Stimulated activated CD8-positive, alpha-beta memory T cell treated with anti-CD3 and anti-CD28 coated beads, Interleukin-2, amount 100 ng/mL, for 48 hours (primary cell): ENCODE measurements at regions not wholly inside any gene's neighbourhood (a gene's known extent, or its start where the extent isn't known, plus 50 kb on each side); places are given as distances from the start of the nearest gene placed in this dataset.

Experiments
- DNase-seq, 2 donors: peaks; one replicate each; pipeline ENCODE4 v3.0.0-alpha.2; 2020; ENCODE audit warnings: low read depth in 2 of 2

- no peak for DNase-seq
Measured at GRCh38 chr4:89599026-89599425, 237.9 kb downstream of the SNCA start.

GRCh38 chr4:89598602-89599001, 238.4 kb downstream of the SNCA start:
- DNase-seq: no peak

GRCh38 chr4:89595125-89595789, 241.7 kb downstream of the SNCA start:
- DNase-seq: no peak

DNA sequence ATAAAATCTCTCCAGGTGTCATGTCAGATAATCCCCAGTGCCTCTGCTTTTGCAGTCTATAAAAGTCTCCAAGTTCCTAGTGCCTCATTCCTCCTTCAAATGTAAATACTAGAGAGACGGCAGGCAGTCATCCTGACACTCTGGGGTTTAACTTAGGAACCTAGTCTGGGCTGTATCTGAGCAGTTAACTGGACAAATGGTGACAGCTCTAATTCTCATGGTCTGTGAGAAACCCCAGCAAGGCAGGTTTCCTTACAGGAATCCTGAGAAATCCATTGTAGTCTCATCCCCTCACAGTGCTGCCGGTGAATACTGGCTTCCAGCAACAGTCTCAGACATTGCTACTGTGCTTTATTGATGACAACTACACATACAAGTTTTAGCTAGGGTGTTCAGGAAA, 246.8 kb downstream of the SNCA start:
- no peak for DNase-seq

- DNase-seq: no peak
Measured at GRCh38 chr4:89588421-89588820, 248.5 kb downstream of the SNCA start.

DNA sequence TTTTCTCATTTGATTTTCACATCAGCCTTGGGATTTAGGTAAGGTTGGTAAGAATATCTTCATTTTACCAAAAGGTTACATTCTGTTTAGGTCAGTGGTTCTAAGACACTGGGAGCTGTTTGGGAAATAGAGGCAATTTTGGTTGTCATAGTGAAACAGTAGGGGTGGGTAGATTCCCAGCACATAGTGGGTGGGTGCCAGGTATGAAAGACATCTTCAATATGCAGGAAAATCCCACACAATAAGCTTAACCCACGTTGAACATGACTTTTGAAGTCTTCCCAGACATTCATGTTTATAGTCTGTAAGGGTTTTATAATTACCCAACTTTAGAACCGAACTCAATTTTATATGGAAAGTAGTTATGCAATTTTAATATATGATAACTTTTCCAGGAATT, 249.6 kb downstream of the SNCA start:
- DNase-seq: no peak

DNA sequence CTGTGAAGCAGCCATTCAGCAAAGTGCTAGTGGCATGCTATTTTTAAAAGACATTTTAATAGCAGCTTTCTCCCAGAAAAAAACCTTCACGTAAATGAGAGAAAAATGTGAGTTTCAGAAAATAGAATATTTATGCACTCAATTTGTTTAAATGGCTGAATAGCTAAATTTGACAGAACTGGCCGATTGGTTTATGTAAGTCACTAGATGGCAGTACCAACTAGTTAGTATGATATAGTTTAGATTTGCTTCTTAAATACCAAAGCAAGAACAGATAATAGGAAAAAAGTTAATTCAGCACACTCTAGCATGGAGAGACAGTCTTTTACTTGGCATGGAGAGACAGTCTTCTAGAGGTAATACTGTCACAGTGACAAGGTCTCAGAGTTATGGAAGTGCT, 250.1 kb downstream of the SNCA start:
- no peak for DNase-seq

GRCh38 chr4:89586318-89586717, 250.6 kb downstream of the SNCA start:
- no peak for DNase-seq

DNA sequence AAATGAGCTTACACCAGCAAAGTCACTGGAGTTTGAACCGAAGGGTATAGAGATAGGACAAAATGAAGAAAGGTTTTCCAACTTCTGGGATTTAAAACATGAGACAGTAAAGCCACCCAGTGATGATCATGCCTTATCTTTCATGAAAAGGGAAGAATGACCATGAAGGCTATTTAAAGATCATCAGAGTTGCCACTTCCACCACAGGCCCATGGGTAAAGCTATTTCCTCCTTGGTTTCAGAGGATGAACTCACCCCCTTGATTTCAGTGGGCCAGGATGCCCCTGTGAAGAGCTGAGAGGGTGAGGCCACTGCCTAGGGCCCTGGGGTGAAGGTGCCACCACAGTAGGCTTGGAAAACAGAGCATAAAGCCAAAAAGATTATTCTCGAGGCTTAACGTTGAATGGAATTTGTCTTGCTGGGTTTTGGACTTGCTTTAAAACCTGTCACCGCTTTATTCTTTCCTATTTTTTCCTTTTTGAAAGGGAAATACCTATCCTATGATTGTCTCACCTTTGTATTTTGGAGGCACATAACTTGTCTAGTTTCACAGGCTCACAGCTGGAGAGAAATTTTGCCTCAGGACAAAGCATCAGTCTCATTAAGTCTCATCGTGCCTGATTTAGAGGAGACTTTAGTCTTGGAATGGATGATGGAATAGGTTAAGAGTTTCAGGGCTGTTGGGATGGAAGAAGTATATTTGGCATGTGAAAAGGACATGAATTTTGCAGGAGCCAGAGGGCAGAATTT, 254.0 kb downstream of the SNCA start:
- no peak for DNase-seq

DNA sequence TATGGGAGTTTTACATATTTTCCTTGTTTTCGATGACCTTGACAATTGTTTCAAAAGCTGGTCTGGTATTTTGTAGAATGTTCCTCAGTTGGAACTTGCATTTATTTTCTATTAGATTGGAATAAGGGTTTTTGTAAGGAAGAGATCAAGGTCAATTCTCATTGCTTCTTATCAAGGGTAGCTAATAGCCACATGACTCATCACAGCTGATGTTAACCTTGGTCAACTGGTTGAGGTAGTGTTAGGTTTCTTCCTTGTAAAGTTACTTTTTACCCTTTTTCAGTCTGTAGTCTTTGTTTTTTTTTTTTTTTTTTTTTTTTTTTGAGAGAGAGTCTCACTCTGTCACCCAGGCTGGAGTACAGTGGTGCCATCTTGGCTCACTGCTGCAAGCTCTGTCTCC, 257.2 kb downstream of the SNCA start:
- no peak for DNase-seq

DNA sequence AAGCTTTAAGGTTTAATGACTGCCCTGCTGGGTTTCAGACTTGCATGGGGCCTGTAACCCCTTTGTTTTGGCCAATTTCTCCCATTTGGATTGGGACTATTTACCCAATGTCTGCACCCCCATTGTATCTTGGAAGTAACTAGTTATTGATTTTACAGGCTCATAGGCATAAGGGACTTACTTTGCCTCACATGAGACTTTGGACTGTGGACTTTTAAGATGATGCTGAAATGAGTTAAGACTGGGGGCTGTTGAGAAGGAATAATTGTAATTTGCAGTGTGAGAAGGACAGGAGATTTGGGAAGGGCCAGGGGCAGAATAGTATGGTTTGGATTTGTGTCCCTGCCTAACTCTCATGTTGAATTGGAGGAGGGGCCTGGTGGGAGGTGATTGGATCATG, 260.7 kb downstream of the SNCA start:
- DNase-seq: no peak

- no peak for DNase-seq
Measured at GRCh38 chr4:89575840-89576239, 261.1 kb downstream of the SNCA start.

- no peak for DNase-seq
Measured at GRCh38 chr4:89574176-89574575, 262.8 kb downstream of the SNCA start.

DNA sequence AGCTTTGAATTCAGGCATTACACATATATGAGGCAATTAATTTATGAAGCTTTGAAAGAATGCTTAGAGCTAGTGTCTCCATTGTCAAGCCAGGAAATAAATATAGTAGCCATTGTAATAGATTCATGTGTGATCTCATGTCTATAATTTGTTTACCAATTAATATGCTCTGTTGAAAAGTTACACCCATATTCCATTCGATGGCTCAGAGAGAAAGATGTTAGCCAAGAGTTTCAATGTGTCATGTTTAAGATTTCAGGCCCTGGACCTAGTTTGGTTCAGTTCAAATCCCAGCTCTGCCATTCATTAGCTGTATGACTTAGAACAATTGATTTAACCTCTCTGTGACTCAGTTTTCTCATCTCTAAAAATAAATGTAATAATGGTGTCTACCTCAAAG, 263.3 kb downstream of the SNCA start:
- DNase-seq: no peak

GRCh38 chr4:89572224-89572858, 264.6 kb downstream of the SNCA start:
- no peak for DNase-seq

DNA sequence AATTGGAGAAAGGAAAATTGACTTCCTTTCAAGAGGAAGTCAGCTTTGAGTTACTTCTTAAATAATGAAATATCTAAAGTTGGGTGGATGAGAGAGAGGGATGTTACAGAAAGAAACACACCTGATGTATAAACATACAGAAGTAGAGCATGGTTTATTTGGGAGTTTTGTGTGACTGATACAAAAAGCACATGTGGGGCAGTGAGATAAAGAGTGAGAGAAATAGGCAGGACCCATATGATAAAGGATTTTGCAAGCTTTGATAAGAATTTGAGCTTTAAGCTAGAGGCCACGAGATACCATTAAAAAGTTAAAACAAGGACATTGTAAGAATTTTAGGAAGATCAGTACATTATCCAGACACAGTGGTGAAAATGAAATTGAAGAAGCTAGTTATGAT, 263.3 kb upstream of the GPRIN3 start:
- no peak for DNase-seq

GRCh38 chr4:89567936-89568335, 260.3 kb upstream of the GPRIN3 start:
- no peak for DNase-seq

- no peak for DNase-seq
Measured at GRCh38 chr4:89563431-89563830, 255.8 kb upstream of the GPRIN3 start.

DNA sequence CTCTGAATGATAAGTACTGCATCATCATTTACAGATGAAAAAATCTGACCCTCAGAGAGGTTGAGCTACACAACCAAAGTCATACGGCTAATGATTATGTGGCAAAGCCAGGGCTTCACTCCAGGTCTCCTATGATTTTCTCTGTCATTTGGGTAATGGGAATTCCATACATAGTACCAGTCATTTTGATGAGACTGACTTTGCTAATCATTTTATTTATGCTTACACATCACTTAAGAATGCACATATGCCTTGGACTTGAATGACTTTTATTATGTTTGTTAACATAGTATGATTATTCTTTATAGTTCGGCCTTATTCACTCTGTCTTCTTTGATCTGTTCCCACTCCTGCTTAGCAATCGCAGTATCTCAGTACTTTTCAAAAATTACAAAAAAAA, 255.1 kb upstream of the GPRIN3 start:
- DNase-seq: no peak

DNA sequence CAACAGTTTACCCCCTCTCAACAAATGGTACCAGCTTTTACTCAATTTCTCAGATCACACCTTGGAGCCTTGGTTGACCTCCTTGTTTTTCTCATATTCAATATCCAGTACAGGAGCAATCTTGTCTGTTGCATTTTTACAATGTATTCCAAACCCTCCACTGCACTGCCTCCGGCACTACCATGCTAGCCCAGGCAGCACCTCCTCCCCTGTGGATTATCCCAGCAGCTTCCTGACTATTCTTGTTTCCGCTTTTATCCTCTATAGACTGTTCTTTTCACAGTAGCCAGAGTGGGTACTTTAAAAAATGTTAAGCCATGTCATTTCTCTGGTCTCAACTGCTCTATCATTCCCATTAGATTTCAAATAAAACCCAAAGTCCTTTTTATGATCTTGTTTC, 253.4 kb upstream of the GPRIN3 start:
- DNase-seq: no peak

DNA sequence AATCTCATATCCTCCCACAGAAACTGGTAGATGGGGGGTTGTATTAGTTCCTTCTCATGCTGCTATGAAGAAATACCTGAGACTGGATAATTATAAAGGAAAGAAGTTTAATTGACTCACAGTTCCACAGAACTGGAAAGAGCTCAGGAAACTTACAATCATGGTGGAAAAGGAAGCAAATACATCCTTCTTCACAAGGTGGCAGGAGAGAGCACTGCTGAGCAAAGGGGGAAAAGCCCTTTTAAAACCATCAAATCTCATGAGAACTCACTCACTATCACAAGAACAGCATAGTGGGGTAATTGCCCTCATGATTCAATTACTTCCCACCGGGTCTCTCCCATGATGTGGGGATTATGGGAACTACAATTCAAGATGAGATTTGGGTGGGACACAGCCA, 250.5 kb upstream of the GPRIN3 start:
- no peak for DNase-seq

DNA sequence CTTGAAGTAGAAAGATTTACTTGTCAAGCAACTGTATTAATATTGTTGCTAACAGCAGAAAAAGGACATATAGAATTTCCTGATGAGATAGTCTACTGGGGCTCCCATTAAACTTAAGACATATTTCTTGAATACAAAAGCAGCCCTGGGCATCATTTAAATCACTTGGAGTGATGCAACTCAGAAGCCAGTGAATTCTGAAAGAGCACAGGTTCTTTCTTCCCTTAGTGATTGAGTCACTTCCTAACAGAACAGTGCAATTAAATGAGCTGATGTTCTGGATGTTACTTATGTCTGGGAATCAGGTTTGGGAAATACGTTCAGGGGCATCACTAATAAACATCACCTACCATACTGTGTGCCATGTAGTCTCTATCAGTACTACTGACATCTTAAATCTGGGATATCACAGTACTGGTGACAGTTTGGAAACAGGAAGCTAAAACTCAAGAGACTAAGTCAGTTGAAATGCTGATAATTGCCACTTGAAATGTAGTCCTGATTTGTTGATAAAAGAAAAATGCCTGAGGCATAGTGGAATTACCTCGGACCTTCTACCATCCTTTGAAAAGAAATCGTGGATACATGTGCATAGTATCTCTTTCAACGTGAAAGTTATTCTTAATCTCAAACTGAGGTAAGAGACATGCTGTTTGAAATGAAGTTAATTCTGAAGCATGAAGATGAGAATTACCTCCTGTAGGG, 249.2 kb upstream of the GPRIN3 start:
- DNase-seq: no peak

DNA sequence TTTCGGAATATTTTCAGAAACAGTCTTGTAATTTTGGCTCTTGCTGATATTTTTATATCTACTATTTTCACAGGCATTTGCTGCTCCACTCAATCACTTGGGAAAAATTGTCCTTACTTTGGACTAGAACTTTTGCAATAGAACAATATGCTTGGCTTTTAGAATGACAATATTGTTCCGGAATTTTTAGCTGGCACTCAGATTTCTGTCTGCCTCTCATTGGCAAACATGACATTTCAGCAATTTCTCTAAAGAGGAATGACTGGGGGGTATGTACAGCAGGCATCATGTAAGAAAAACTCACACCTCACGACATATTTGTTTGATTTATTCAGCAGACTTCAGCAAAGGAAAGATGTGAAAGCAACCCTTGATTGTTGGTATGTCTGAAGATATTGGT, 243.6 kb upstream of the GPRIN3 start:
- DNase-seq: no peak
